Ishikawa (cell line): ENCODE measurements at regions not wholly inside any gene's neighbourhood (a gene's known extent, or its start where the extent isn't known, plus 50 kb on each side); places are given as distances from the start of the nearest gene placed in this dataset.

Experiments
- CEBPB ChIP-seq: IDR thresholded peaks from 2 replicates; pipeline ENCODE4 v1.6.1; 2012
- MAX ChIP-seq: IDR thresholded peaks from 2 replicates; pipeline ENCODE4 v1.6.1; 2012
- RAD21 ChIP-seq: IDR thresholded peaks from 2 replicates; pipeline ENCODE4 v1.6.1; 2012; ENCODE audit warnings: low read depth
- TAF1 ChIP-seq: IDR thresholded peaks from 2 replicates; pipeline ENCODE4 v1.6.1; 2012; ENCODE audit warnings: low read depth, mild to moderate bottlenecking
- TCF12 ChIP-seq: IDR thresholded peaks from 2 replicates; pipeline ENCODE4 v1.6.1; 2012; ENCODE audit warnings: low read depth
- TEAD4 ChIP-seq: IDR thresholded peaks from 2 replicates; pipeline ENCODE4 v1.6.1; 2012
- YY1 ChIP-seq: IDR thresholded peaks from 2 replicates; pipeline ENCODE4 v1.6.1; 2012; ENCODE audit warnings: low read depth
- ZBTB7A ChIP-seq: IDR thresholded peaks from 2 replicates; pipeline ENCODE4 v1.6.1; 2012; ENCODE audit warnings: low read depth
- TF ChIP-seq, protein P1 (sequence below): IDR thresholded peaks from 2 replicates; pipeline ENCODE4 v1.6.1; 2012; ENCODE audit warnings: low read depth, mild to moderate bottlenecking

DNA sequence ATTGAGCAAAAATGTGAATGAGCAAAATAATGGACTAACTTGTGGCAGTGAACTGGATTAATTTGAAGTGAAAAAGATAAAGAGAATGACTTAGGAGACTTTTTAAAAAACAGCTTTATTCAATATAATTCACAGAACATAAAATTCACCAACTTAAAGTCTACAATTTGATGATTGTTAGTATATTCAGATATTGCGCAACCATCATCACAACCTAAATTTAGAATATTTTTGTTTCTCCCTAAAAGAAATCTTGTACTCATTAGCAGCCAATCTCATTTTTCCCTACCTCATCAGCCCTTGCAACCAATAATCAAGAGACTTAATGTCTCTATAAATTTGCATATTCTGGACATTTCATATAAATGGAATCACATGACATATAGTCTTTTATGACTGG is 496.5 kb downstream of the IGSF11 start:
- TF ChIP-seq, protein P1, sequence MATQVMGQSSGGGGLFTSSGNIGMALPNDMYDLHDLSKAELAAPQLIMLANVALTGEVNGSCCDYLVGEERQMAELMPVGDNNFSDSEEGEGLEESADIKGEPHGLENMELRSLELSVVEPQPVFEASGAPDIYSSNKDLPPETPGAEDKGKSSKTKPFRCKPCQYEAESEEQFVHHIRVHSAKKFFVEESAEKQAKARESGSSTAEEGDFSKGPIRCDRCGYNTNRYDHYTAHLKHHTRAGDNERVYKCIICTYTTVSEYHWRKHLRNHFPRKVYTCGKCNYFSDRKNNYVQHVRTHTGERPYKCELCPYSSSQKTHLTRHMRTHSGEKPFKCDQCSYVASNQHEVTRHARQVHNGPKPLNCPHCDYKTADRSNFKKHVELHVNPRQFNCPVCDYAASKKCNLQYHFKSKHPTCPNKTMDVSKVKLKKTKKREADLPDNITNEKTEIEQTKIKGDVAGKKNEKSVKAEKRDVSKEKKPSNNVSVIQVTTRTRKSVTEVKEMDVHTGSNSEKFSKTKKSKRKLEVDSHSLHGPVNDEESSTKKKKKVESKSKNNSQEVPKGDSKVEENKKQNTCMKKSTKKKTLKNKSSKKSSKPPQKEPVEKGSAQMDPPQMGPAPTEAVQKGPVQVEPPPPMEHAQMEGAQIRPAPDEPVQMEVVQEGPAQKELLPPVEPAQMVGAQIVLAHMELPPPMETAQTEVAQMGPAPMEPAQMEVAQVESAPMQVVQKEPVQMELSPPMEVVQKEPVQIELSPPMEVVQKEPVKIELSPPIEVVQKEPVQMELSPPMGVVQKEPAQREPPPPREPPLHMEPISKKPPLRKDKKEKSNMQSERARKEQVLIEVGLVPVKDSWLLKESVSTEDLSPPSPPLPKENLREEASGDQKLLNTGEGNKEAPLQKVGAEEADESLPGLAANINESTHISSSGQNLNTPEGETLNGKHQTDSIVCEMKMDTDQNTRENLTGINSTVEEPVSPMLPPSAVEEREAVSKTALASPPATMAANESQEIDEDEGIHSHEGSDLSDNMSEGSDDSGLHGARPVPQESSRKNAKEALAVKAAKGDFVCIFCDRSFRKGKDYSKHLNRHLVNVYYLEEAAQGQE: no peak
- TF ChIP-seq CEBPB (peak; percentile 92), RAD21 (no peak), ZBTB7A (no peak), YY1 (no peak), TAF1 (no peak), MAX (no peak), TCF12 (no peak), TEAD4 (no peak)
